HEK293T (cell line): ENCODE measurements at regions not wholly inside any gene's neighbourhood (a gene's known extent, or its start where the extent isn't known, plus 50 kb on each side); places are given as distances from the start of the nearest gene placed in this dataset.

ENCODE experiments used
- FOXM1 ChIP-seq: fragments of 450-650 bp; IDR thresholded peaks from 2 replicates; pipeline ENCODE4 v1.6.1; 2017; ENCODE audit warnings: mild to moderate bottlenecking, borderline replicate concordance
- SP1 ChIP-seq: fragments of 450-650 bp; IDR thresholded peaks from 2 replicates; pipeline ENCODE4 v1.6.1; 2017

GRCh38 chr2:8491296-8492027, 190.4 kb upstream of the ID2 start:
- TF ChIP-seq FOXM1, result no peak
- no peak for TF ChIP-seq SP1
